Brain microvascular endothelial cell (primary cell): ENCODE measurements at regions not wholly inside any gene's neighbourhood (a gene's known extent, or its start where the extent isn't known, plus 50 kb on each side); places are given as distances from the start of the nearest gene placed in this dataset.

Source experiments
- DNase-seq: peaks from one replicate; pipeline ENCODE4 v3.0.0-alpha.2; 2020
- H3K27ac ChIP-seq: fragments of 250-450 bp; sonication (Bioruptor Pico); 2 replicates; pipeline ENCODE4 v1.5.1; 2020; ENCODE audit warnings: mild to moderate bottlenecking, moderate library complexity
- H3K27me3 ChIP-seq: fragments of 250-450 bp; sonication (Bioruptor Pico); replicated peaks from 2 replicates; pipeline ENCODE4 v1.5.1; 2020; ENCODE audit warnings: mild to moderate bottlenecking
- H3K36me3 ChIP-seq: fragments of 250-450 bp; sonication (Bioruptor Pico); replicated peaks from 2 replicates; pipeline ENCODE4 v1.5.1; 2020; ENCODE audit warnings: mild to moderate bottlenecking
- H3K4me3 ChIP-seq: 2 replicates; pipeline ENCODE4 v1.5.1; 2011; ENCODE audit warnings: low read depth, mild to moderate bottlenecking, control low read depth, low read length, moderate library complexity
- in situ Hi-C: cut with HindIII; loops from 2 replicates; pipeline ENCODE4 v1.10.0; 2017; ENCODE audit warnings: low sequenced_read_pairs, low pct_ligation_motif_present
- TF ChIP-seq, protein P1 (sequence below): IDR thresholded peaks from 2 replicates; pipeline ENCODE4 v1.5.1; 2011; ENCODE audit warnings: low read depth, mild to moderate bottlenecking, moderate library complexity, low read length, control low read depth, inconsistent platforms; ENCODE audit errors: missing control alignments

DNA sequence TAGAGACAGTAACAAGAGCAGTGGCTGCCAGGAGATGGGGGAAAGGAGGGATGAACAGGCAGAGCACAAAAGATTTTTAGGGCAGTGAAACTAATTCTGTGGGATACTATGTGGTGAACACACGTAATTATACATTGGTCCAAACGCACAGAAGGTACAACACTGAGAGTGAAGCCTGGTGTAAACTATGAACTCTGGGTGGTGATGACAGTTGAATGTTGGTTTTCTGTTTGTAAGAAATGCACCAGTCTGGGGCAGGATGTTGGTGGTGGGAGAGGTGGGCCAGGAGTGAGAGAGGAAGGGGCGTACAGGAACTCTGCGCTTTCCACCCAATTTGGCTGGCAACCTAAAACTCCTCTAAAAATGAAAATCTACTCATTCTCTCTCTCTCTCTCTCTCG lies 50.2 kb upstream of the TIAM1 start:
- in situ Hi-C loops = no loop called here
- no peak for DNase-seq
- TF ChIP-seq, protein P1, sequence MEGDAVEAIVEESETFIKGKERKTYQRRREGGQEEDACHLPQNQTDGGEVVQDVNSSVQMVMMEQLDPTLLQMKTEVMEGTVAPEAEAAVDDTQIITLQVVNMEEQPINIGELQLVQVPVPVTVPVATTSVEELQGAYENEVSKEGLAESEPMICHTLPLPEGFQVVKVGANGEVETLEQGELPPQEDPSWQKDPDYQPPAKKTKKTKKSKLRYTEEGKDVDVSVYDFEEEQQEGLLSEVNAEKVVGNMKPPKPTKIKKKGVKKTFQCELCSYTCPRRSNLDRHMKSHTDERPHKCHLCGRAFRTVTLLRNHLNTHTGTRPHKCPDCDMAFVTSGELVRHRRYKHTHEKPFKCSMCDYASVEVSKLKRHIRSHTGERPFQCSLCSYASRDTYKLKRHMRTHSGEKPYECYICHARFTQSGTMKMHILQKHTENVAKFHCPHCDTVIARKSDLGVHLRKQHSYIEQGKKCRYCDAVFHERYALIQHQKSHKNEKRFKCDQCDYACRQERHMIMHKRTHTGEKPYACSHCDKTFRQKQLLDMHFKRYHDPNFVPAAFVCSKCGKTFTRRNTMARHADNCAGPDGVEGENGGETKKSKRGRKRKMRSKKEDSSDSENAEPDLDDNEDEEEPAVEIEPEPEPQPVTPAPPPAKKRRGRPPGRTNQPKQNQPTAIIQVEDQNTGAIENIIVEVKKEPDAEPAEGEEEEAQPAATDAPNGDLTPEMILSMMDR = no peak
- H3K27ac ChIP-seq = no peak overlapping the region
- H3K27me3 ChIP-seq = no peaks in the 10 kb centered on the region
- no peaks in the 10 kb centered on the region for H3K36me3 ChIP-seq
- no peak overlapping the region for H3K4me3 ChIP-seq
